Bronchial epithelial cell (primary cell): ENCODE measurements at regions not wholly inside any gene's neighbourhood (a gene's known extent, or its start where the extent isn't known, plus 50 kb on each side); places are given as distances from the start of the nearest gene placed in this dataset.

Source experiments
- DNase-seq: peaks from one replicate; pipeline ENCODE4 v3.0.0-alpha.2; 2010; ENCODE audit warnings: low read depth
- FAIRE-seq: peaks from 2 replicates; lab custom pipeline; 2011; peaks lifted over from hg19 to GRCh38; lab: Jason Lieb, UNC
- H3K27me3 ChIP-seq: 2 replicates; pipeline ENCODE4 v1.5.1; 2011; ENCODE audit warnings: low read length; ENCODE audit not compliant: control insufficient read depth, insufficient read depth
- H3K36me3 ChIP-seq: 2 replicates; pipeline ENCODE4 v1.5.1; 2011; ENCODE audit warnings: low read length; ENCODE audit not compliant: control insufficient read depth, insufficient read depth
- H3K4me3 ChIP-seq: 2 replicates; pipeline ENCODE4 v1.5.1; 2011; ENCODE audit warnings: mild to moderate bottlenecking, low read depth, low read length, control low read depth
- CTCF ChIP-seq: IDR thresholded peaks from 2 replicates; pipeline ENCODE4 v1.5.1; 2011; ENCODE audit warnings: mild to moderate bottlenecking, moderate library complexity, low read length, control low read depth, inconsistent platforms; ENCODE audit not compliant: insufficient read depth, severe bottlenecking

- no peak for TF ChIP-seq CTCF
- H3K36me3 ChIP-seq = no peaks in the 10 kb centered on the region
- DNase-seq = peak; percentile 19
- no peak for FAIRE-seq
- H3K4me3 ChIP-seq = no peak overlapping the region
- no peaks in the 10 kb centered on the region for H3K27me3 ChIP-seq
Measured at GRCh38 chr17:70230850-70231640, 61.7 kb downstream of the KCNJ2 start.

- DNase-seq = no peak
- no peak for TF ChIP-seq CTCF
- H3K4me3 ChIP-seq = no peak overlapping the region
- no peaks in the 10 kb centered on the region for H3K27me3 ChIP-seq
- no peak for FAIRE-seq
- no peaks in the 10 kb centered on the region for H3K36me3 ChIP-seq
Measured at GRCh38 chr17:70232466-70232865, 63.1 kb downstream of the KCNJ2 start.

- H3K27me3 ChIP-seq = no peaks in the 10 kb centered on the region
- FAIRE-seq (no peak), DNase-seq (no peak)
- no peak overlapping the region for H3K4me3 ChIP-seq
- TF ChIP-seq CTCF = no peak
- no peaks in the 10 kb centered on the region for H3K36me3 ChIP-seq
Measured at GRCh38 chr17:70235252-70235651, 65.9 kb downstream of the KCNJ2 start.

- no peak for TF ChIP-seq CTCF
Measured at GRCh38 chr17:70238228-70238627, 68.9 kb downstream of the KCNJ2 start.

GRCh38 chr17:70238646-70239045, 69.3 kb downstream of the KCNJ2 start:
- no peak overlapping the region for H3K4me3 ChIP-seq
- TF ChIP-seq CTCF = no peak
- DNase-seq = no peak

More at GRCh38 chr17:70238228-70238627, 68.9 kb downstream of the KCNJ2 start:
- no peaks in the 10 kb centered on the region for H3K27me3 ChIP-seq
- DNase-seq (no peak), FAIRE-seq (no peak)
- no peak overlapping the region for H3K4me3 ChIP-seq
- no peaks in the 10 kb centered on the region for H3K36me3 ChIP-seq

GRCh38 chr17:70239391-70239826, 70.1 kb downstream of the KCNJ2 start:
- H3K4me3 ChIP-seq = no peak overlapping the region
- H3K27me3 ChIP-seq = no peaks in the 10 kb centered on the region
- FAIRE-seq = no peak
- no peak for TF ChIP-seq CTCF
- no peaks in the 10 kb centered on the region for H3K36me3 ChIP-seq
- DNase-seq = no peak

More at GRCh38 chr17:70238646-70239045, 69.3 kb downstream of the KCNJ2 start:
- no peaks in the 10 kb centered on the region for H3K36me3 ChIP-seq
- no peaks in the 10 kb centered on the region for H3K27me3 ChIP-seq
- no peak for FAIRE-seq
